Large intestine (tissue), 3 donors: ENCODE measurements at regions not wholly inside any gene's neighbourhood (a gene's known extent, or its start where the extent isn't known, plus 50 kb on each side); places are given as distances from the start of the nearest gene placed in this dataset.

Source experiments
- DNase-seq, 2 donors: peaks; one replicate each; pipeline versions ENCODE4 v3.0.0 to v3.0.0-alpha.2; 2013
- H3K27ac ChIP-seq: one replicate; pipeline ENCODE4 v1.5.1; 2013; ENCODE audit warnings: low read length
- H3K27me3 ChIP-seq: 2 replicates; pipeline ENCODE4 v1.6.1; 2013; ENCODE audit warnings: low read length; ENCODE audit not compliant: control insufficient read depth, insufficient read depth
- H3K36me3 ChIP-seq: 2 replicates; pipeline ENCODE4 v1.6.1; 2013; ENCODE audit warnings: low read length; ENCODE audit not compliant: control insufficient read depth, insufficient read depth
- H3K4me1 ChIP-seq: one replicate; pipeline ENCODE4 v1.6.1; 2013; ENCODE audit warnings: low read length; ENCODE audit not compliant: control insufficient read depth, insufficient read depth
- H3K4me3 ChIP-seq: one replicate; pipeline ENCODE4 v1.5.1; 2013; ENCODE audit warnings: low read length
- H3K9me3 ChIP-seq: one replicate; pipeline ENCODE4 v1.6.1; 2013; ENCODE audit warnings: mild to moderate bottlenecking, low read depth, low read length, moderate library complexity; ENCODE audit not compliant: control insufficient read depth
- WGBS: methylation state at CpG from one replicate; pipeline ENCODE4 v1.1.5; 2013; ENCODE audit warnings: low lambda C conversion rate; ENCODE audit not compliant: insufficient coverage; 5-methylcytosine and 5-hydroxymethylcytosine counted together

- Histone ChIP-seq H3K36me3 (no peaks in the 10 kb centered on the region), H3K27me3 (no peaks in the 10 kb centered on the region), H3K4me1 (no peaks in the 10 kb centered on the region), H3K4me3 (no peak overlapping the region), H3K9me3 (no peaks in the 10 kb centered on the region), H3K27ac (no peak overlapping the region)
- DNase-seq: no peak
- 100% methylated on average over 1 of the region's 1 CpG for WGBS
Measured at GRCh38 chr2:145316496-145316895, 796.6 kb upstream of the ZEB2 start.

- H3K27ac ChIP-seq: no peak overlapping the region
- H3K9me3 ChIP-seq: no peaks in the 10 kb centered on the region
- DNase-seq: no peak
- 100% methylated on average over 1 of the region's 3 CpGs for WGBS
- H3K4me1 ChIP-seq: no peaks in the 10 kb centered on the region
- H3K27me3 ChIP-seq: no peaks in the 10 kb centered on the region
- no peak overlapping the region for H3K4me3 ChIP-seq
- no peaks in the 10 kb centered on the region for H3K36me3 ChIP-seq
Measured at GRCh38 chr2:145315053-145315452, 795.1 kb upstream of the ZEB2 start.

DNA sequence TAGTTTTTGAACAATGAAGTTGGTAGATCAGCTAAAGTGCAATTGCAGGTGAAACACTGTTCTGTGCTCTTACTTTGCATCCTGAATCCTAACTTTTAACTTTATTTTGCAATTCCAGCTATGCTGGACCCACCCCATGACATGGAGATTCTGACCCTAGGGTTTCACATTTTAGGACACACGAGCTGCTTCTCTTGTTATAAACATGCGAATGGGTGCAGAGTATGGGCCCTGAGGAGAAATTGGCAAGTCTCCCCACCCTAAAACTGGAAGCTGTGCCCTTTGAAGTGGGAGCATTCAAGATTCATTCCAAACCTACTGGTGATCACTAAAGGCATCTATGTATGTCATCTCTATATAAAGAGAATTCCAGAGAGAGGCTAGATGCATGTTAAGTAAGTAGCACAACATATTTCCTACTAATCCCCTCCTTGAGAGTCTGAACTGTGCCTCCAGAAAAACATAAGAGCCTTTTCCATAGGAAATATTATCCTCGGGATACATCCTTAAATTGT is 794.3 kb upstream of the ZEB2 start:
- WGBS: 86% methylated on average over 1 of the region's 3 CpGs
- Histone ChIP-seq H3K4me3 (no peak overlapping the region), H3K36me3 (no peaks in the 10 kb centered on the region), H3K9me3 (no peaks in the 10 kb centered on the region), H3K27me3 (no peaks in the 10 kb centered on the region), H3K27ac (no peak overlapping the region), H3K4me1 (no peaks in the 10 kb centered on the region)
- DNase-seq: no peak

DNA sequence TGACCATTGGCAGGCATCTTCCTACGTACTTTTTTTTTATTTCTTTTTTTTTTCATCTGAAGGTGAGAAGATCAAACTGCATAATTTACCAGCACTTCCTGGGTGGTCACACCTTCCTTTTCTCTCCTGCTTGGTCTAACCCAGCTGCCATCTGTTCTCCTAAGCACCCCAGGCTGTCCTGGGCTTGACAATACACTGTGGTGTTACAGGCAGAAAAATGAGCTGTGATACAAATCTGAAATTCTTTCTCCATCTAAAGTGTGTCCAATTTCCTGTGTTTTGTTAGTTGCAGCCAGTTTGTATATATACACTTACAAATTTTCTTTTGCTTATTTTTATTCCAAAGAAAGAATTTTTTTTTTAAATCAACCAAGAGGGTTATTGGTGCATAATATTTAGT is 786.0 kb upstream of the ZEB2 start:
- no peak overlapping the region for H3K27ac ChIP-seq
- no peaks in the 10 kb centered on the region for H3K9me3 ChIP-seq
- H3K27me3 ChIP-seq: no peaks in the 10 kb centered on the region
- WGBS: 100% methylated on average over 1 of the region's 1 CpG
- DNase-seq: no peak
- no peaks in the 10 kb centered on the region for H3K36me3 ChIP-seq
- no peak overlapping the region for H3K4me3 ChIP-seq
- H3K4me1 ChIP-seq: no peaks in the 10 kb centered on the region

- Histone ChIP-seq H3K27ac (no peak overlapping the region), H3K4me3 (no peak overlapping the region), H3K27me3 (no peaks in the 10 kb centered on the region), H3K4me1 (no peaks in the 10 kb centered on the region), H3K36me3 (no peaks in the 10 kb centered on the region), H3K9me3 (no peaks in the 10 kb centered on the region)
- no peak for DNase-seq
- 57% methylated on average over 2 of the region's 3 CpGs for WGBS
Measured at GRCh38 chr2:145304501-145304900, 784.6 kb upstream of the ZEB2 start.

DNA sequence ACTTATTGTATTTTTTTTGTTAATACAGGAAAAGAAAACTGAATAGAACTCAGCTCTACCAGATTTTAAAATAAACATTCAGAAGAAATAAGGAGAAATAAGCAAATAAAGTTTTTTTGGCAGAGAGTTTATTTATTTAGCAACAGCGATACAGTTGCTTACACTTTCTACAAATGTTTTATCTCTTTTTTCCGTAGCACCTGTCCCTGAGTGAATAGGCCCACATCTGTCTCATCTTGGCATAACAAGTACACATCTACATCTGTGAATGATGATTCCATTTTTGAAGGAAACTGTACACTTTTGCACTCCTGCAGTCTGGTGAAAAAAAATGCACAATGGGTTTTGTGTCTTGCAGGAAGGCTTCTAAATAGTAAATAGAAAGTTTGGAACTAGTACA is 783.6 kb upstream of the ZEB2 start:
- H3K36me3 ChIP-seq: no peaks in the 10 kb centered on the region
- H3K27me3 ChIP-seq: no peaks in the 10 kb centered on the region
- WGBS: 52% methylated on average over 2 of the region's 2 CpGs
- H3K27ac ChIP-seq: no peak overlapping the region
- no peak overlapping the region for H3K4me3 ChIP-seq
- DNase-seq: no peak
- no peaks in the 10 kb centered on the region for H3K4me1 ChIP-seq
- H3K9me3 ChIP-seq: no peaks in the 10 kb centered on the region

DNA sequence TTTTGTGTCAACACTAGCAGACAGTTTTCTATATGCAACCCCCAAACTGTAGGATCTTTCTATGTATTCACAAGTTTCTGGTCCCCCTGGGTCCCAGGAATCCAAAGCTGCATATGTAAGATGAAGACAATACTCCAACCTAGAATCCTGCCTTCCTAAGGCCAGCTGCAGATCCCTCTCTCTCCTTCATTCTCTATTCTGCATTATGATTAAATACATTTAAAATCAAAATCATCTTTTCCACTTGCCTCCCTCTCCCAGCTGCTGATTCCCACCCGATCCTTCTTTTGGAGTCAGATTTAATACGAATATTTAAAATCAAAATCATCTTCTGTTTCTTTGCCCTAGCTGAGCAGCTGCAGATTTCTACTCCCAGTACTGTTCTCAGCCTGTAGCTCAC is 783.0 kb upstream of the ZEB2 start:
- 100% methylated on average over 2 of the region's 2 CpGs for WGBS
- Histone ChIP-seq H3K36me3 (no peaks in the 10 kb centered on the region), H3K4me3 (no peak overlapping the region), H3K27me3 (no peaks in the 10 kb centered on the region), H3K27ac (no peak overlapping the region), H3K9me3 (no peaks in the 10 kb centered on the region), H3K4me1 (no peaks in the 10 kb centered on the region)
- no peak for DNase-seq

DNA sequence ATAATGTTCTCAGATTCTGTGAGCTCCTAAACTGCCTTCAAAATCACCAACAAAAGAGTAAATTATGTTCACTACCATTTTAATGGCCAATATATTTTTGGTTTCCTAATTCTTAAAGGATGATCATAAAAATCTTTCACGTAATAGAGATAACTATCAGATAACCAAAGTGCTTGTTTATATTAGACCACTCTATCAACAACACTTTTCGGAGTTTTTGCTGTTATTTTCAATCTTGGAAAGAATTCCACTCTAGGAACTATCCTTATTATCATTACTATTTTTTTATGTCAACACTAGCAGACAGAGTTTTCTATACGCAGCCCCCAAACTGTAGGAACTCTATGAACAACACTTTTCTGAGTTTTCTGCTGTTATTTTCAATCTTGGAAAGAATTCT is 782.5 kb upstream of the ZEB2 start:
- no peak overlapping the region for H3K27ac ChIP-seq
- no peak overlapping the region for H3K4me3 ChIP-seq
- 62% methylated on average over 3 of the region's 3 CpGs for WGBS
- no peaks in the 10 kb centered on the region for H3K36me3 ChIP-seq
- H3K9me3 ChIP-seq: no peaks in the 10 kb centered on the region
- DNase-seq: no peak
- H3K4me1 ChIP-seq: no peaks in the 10 kb centered on the region
- H3K27me3 ChIP-seq: no peaks in the 10 kb centered on the region

DNA sequence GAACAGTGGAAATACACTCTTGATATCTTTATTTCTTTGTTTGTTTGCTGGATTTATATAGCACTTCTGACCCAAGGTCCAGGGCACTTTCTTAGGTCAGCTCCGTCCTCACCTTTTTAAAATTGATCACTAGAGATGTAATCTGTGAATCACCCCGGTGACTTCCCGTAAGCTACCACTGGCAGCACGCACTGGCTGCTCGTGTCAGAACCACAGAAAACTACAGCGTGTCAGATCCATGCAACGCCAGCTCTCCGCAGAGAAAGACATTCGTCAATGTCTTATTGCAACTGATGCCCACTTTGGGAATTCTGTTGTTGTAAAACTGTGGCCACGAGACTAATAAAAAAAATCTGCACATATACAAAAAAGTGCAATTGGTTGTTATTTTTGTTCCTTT is 779.4 kb upstream of the ZEB2 start:
- DNase-seq: no peak
- Histone ChIP-seq H3K36me3 (no peaks in the 10 kb centered on the region), H3K9me3 (no peaks in the 10 kb centered on the region), H3K27ac (no peak overlapping the region), H3K4me3 (no peak overlapping the region), H3K4me1 (no peaks in the 10 kb centered on the region), H3K27me3 (no peaks in the 10 kb centered on the region)
- 93% methylated on average over 3 of the region's 10 CpGs for WGBS

GRCh38 chr2:145292166-145292565 is 772.2 kb upstream of the ZEB2 start:
- no peak for DNase-seq
- Histone ChIP-seq H3K4me1 (no peaks in the 10 kb centered on the region), H3K27ac (no peak overlapping the region), H3K27me3 (no peaks in the 10 kb centered on the region), H3K36me3 (no peaks in the 10 kb centered on the region), H3K9me3 (no peaks in the 10 kb centered on the region), H3K4me3 (no peak overlapping the region)

DNA sequence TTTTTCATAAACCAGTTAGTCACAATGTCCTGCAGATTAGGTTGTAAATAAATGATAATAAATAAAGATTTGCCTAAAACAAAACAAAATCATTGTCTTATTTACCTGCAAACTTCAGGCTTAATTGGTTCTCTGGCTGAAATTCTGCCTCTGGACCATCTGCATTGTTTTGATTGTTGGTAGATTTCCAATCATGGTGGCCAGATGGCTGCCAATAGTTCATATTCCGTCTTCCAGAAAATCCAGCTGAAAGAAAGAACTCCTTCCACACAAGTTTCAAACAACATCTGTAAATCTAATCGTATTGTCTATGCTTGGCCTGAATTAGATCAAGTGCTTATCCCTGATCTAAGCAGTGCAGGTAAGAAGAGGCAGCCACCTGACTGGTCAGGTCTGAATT is 771.1 kb upstream of the ZEB2 start:
- no peaks in the 10 kb centered on the region for H3K4me1 ChIP-seq
- H3K27me3 ChIP-seq: no peaks in the 10 kb centered on the region
- H3K27ac ChIP-seq: no peak overlapping the region
- no peak overlapping the region for H3K4me3 ChIP-seq
- 100% methylated on average over 1 of the region's 2 CpGs for WGBS
- no peak for DNase-seq
- no peaks in the 10 kb centered on the region for H3K9me3 ChIP-seq
- no peaks in the 10 kb centered on the region for H3K36me3 ChIP-seq
